Esophagus muscularis mucosa (tissue), 3 donors: ENCODE measurements at regions not wholly inside any gene's neighbourhood (a gene's known extent, or its start where the extent isn't known, plus 50 kb on each side); places are given as distances from the start of the nearest gene placed in this dataset.

Experiments used
- CTCF ChIP-seq, 3 experiments: fragments of 200-600 bp in 2 of 3; fragments of 450-650 bp in 1 of 3; sonication (generic) in 2 of 3; IDR thresholded peaks; one replicate each; pipeline ENCODE4 v1.5.1; 2017 to 2019; ENCODE audit warnings: antibody characterized with exemption in 3 of 3, mild to moderate bottlenecking in 2 of 3, moderate library complexity in 1 of 3
- POLR2A ChIP-seq: fragments of 450-650 bp; IDR thresholded peaks from one replicate; pipeline ENCODE4 v1.6.1; 2017; ENCODE audit warnings: antibody characterized with exemption, moderate library complexity, mild to moderate bottlenecking, low read depth

DNA sequence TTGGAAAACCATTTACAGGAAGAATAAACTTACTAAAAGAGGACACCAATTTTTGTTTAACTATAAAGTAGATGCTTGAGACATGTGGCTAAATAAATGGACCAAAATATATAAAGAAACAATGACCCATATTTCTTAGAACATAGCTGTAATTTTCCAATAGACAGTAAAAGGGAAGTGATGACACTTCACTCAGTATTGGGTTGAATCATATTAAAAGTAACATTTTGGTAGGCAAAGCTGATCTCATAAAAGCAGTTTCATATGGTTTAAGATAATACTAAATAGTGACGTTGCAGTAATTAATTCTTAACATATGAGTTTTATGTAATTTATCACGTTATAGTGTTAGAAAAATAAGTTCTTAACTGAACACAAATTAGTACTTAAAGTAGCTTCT is 308.9 kb upstream of the RUNX1 start:
- TF ChIP-seq CTCF (IDR thresholded peaks at IDR 0.05) (no peak), POLR2A (no peak)
